Right renal pelvis (tissue), 4 donors: ENCODE measurements at regions not wholly inside any gene's neighbourhood (a gene's known extent, or its start where the extent isn't known, plus 50 kb on each side); places are given as distances from the start of the nearest gene placed in this dataset.

Experiments used
- DNase-seq, 4 donors: peaks; one replicate each; pipeline ENCODE4 v3.0.0-alpha.2; 2013; ENCODE audit warnings: low read depth in 4 of 4, low spot score in 3 of 4, missing footprints in 1 of 4

- no peak for DNase-seq
Measured at GRCh38 chr3:130259166-130259874, 86.2 kb upstream of the COL6A5 start.

GRCh38 chr3:130260918-130261317, 84.6 kb upstream of the COL6A5 start:
- no peak for DNase-seq

- no peak for DNase-seq
Measured at GRCh38 chr3:130263708-130264107, 81.8 kb upstream of the COL6A5 start.

- DNase-seq = no peak
Measured at GRCh38 chr3:130266817-130267216, 78.7 kb upstream of the COL6A5 start.

GRCh38 chr3:130276203-130276803, 69.2 kb upstream of the COL6A5 start:
- peak; percentile 28 to 59 (median 32) for DNase-seq

GRCh38 chr3:130288670-130289069, 56.8 kb upstream of the COL6A5 start:
- no peak for DNase-seq

- no peak for DNase-seq
Measured at GRCh38 chr3:130291148-130291547, 54.3 kb upstream of the COL6A5 start.

- DNase-seq = no peak
Measured at GRCh38 chr3:130293247-130293646, 52.2 kb upstream of the COL6A5 start.
